ENCODE measurements at regions not wholly inside any gene's neighbourhood (a gene's known extent, or its start where the extent isn't known, plus 50 kb on each side); places are given as distances from the start of the nearest gene placed in this dataset.

DNA sequence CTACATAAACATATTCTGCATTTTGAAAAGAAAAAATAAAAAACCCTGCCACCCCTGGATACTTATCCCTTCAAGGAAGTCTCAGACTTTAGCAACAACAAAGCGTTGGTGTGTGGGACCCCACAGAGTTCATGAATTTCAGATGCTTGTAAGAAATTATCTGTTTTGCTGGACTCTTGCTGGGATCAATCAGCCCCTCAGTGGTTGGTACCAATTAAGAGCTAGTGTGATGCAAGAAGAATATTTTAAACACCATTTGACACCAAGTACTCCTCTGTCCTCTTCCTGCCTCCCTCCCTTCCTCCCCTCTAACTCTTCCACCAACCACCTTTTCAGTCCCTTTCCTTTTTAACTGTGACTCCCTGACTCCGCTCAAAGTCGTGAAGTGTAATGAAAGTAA is 51.5 kb downstream of the SST start:
- TF ChIP-seq, protein P1, sequence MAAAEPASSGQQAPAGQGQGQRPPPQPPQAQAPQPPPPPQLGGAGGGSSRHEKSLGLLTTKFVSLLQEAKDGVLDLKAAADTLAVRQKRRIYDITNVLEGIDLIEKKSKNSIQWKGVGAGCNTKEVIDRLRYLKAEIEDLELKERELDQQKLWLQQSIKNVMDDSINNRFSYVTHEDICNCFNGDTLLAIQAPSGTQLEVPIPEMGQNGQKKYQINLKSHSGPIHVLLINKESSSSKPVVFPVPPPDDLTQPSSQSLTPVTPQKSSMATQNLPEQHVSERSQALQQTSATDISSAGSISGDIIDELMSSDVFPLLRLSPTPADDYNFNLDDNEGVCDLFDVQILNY (CRISPR knock-in tag; IDR thresholded peaks at IDR 0.05): no peak
- TF ChIP-seq SP1 (CRISPR knock-in tag; IDR thresholded peaks at IDR 0.05) (no peak), ZNF274 (IDR thresholded peaks at IDR 0.05; ENCODE audit: borderline replicate concordance, low read depth, low read length) (no peak), TAF7 (tag; IDR thresholded peaks at IDR 0.05) (no peak)
- TF ChIP-seq, protein P2, sequence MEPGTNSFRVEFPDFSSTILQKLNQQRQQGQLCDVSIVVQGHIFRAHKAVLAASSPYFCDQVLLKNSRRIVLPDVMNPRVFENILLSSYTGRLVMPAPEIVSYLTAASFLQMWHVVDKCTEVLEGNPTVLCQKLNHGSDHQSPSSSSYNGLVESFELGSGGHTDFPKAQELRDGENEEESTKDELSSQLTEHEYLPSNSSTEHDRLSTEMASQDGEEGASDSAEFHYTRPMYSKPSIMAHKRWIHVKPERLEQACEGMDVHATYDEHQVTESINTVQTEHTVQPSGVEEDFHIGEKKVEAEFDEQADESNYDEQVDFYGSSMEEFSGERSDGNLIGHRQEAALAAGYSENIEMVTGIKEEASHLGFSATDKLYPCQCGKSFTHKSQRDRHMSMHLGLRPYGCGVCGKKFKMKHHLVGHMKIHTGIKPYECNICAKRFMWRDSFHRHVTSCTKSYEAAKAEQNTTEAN (CRISPR knock-in tag; IDR thresholded peaks at IDR 0.05): no peak
- TF ChIP-seq, protein P3, sequence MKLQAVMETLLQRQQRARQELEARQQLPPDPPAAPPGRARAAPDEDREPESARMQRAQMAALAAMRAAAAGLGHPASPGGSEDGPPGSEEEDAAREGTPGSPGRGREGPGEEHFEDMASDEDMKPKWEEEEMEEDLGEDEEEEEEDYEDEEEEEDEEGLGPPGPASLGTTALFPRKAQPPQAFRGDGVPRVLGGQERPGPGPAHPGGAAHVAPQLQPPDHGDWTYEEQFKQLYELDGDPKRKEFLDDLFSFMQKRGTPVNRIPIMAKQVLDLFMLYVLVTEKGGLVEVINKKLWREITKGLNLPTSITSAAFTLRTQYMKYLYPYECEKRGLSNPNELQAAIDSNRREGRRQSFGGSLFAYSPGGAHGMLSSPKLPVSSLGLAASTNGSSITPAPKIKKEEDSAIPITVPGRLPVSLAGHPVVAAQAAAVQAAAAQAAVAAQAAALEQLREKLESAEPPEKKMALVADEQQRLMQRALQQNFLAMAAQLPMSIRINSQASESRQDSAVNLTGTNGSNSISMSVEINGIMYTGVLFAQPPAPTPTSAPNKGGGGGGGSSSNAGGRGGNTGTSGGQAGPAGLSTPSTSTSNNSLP (IDR thresholded peaks at IDR 0.05; ENCODE audit: borderline replicate concordance, low read depth, low read length): no peak

Data from K562 (cell line).